OCI-LY3 (cell line): ENCODE measurements at regions not wholly inside any gene's neighbourhood (a gene's known extent, or its start where the extent isn't known, plus 50 kb on each side); places are given as distances from the start of the nearest gene placed in this dataset.

Experiments used
- H2AFZ ChIP-seq: fragments of 200-600, 300-600 bp; shearing (Covaris generic); 2 replicates; pipeline ENCODE4 v1.6.0; 2014; ENCODE audit warnings: antibody characterized with exemption, low read depth, low read length
- H3K27ac ChIP-seq: fragments of 200-600, 300-600 bp; sonication (generic); 2 replicates; pipeline ENCODE4 v1.5.1; 2014; ENCODE audit warnings: mild to moderate bottlenecking, low read length, moderate library complexity, mixed read lengths
- H3K27me3 ChIP-seq: fragments of 200-600, 300-600 bp; sonication (generic); 2 replicates; pipeline ENCODE4 v1.6.1; 2014; ENCODE audit warnings: low read depth, low read length, mixed read lengths
- H3K36me3 ChIP-seq: fragments of 200-600, 300-600 bp; sonication (generic); replicated peaks from 2 replicates; pipeline ENCODE3; 2014; ENCODE audit warnings: low read depth, low read length, mixed read lengths
- H3K4me1 ChIP-seq: fragments of 300-600, 200-600 bp; sonication (generic); 2 replicates; pipeline ENCODE4 v1.6.1; 2014; ENCODE audit warnings: low read length, mixed read lengths
- H3K4me2 ChIP-seq: fragments of 200-600, 300-600 bp; sonication (generic); 2 replicates; pipeline ENCODE4 v1.6.1; 2014; ENCODE audit warnings: low read length, mixed read lengths
- H3K4me3 ChIP-seq: fragments of 300-600, 200-600 bp; sonication (generic); 2 replicates; pipeline ENCODE4 v1.5.1; 2014; ENCODE audit warnings: antibody characterized with exemption, mild to moderate bottlenecking, low read length, moderate library complexity
- H3K79me2 ChIP-seq: fragments of 300-600, 200-600 bp; shearing (Covaris generic); 2 replicates; pipeline ENCODE4 v1.6.1; 2014; ENCODE audit warnings: mild to moderate bottlenecking, low read length, mixed read lengths
- H3K9ac ChIP-seq: fragments of 300-600, 200-600 bp; shearing (Covaris generic); 2 replicates; pipeline ENCODE4 v1.6.0; 2014; ENCODE audit warnings: mild to moderate bottlenecking, low read length, moderate library complexity
- H3K9me3 ChIP-seq: fragments of 200-600, 300-600 bp; shearing (Covaris generic); 2 replicates; pipeline ENCODE4 v1.6.1; 2014; ENCODE audit warnings: low read length, mixed read lengths; ENCODE audit not compliant: insufficient read depth
- H4K20me1 ChIP-seq: fragments of 200-600, 300-600 bp; sonication (generic); 2 replicates; pipeline ENCODE4 v1.6.1; 2016; ENCODE audit warnings: low read length, mixed read lengths; ENCODE audit not compliant: insufficient read depth
- EZH2phosphoT487 ChIP-seq: fragments of 200-600 bp; shearing (Covaris generic); IDR thresholded peaks from 2 replicates; pipeline ENCODE4 v1.6.1; 2018; ENCODE audit warnings: antibody characterized with exemption, mixed run types, low read depth
- TF ChIP-seq, protein P1 (sequence below): fragments of 200-600, 300-600 bp; sonication (generic); IDR thresholded peaks from 2 replicates; pipeline ENCODE4 v1.5.1; 2014; ENCODE audit warnings: antibody characterized with exemption, low read length, low read depth

DNA sequence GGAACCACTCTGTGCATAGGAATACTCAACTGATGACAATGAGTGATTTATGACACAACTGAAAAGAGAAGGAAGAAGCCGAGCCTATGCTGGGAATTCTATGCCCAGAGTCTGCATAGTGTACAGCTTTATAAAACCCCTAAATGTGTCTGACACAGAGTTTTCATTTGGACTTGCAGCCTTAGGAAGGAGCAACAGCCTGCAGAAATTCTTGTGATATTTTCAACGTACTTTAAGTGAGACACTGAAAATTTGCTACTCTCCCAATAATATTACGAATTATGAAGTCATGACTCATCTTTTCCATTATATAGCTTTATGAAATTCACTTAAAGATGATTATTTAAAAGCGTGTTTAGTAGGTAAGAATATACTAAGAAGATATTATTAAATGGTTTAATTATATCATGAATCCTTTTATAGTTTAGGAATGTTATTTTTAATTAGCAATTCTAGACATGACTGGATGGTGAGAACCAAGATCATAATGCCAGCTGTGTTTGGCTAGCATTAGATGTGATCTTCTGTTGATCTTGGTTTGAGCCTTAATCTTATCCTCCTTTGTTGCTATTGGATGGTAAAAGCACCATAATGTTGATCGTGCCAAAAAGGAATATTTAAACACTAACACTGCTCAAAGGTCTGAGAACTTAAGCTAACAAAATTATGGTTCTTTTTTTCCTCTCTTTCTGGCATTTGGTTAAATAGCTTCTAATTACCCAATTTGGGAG, 785.1 kb upstream of the ADGRL4 start:
- H3K9me3 ChIP-seq, result no peaks in the 10 kb centered on the region
- H3K9ac ChIP-seq, result no peak overlapping the region
- TF ChIP-seq EZH2phosphoT487, result no peak
- TF ChIP-seq, protein P1, sequence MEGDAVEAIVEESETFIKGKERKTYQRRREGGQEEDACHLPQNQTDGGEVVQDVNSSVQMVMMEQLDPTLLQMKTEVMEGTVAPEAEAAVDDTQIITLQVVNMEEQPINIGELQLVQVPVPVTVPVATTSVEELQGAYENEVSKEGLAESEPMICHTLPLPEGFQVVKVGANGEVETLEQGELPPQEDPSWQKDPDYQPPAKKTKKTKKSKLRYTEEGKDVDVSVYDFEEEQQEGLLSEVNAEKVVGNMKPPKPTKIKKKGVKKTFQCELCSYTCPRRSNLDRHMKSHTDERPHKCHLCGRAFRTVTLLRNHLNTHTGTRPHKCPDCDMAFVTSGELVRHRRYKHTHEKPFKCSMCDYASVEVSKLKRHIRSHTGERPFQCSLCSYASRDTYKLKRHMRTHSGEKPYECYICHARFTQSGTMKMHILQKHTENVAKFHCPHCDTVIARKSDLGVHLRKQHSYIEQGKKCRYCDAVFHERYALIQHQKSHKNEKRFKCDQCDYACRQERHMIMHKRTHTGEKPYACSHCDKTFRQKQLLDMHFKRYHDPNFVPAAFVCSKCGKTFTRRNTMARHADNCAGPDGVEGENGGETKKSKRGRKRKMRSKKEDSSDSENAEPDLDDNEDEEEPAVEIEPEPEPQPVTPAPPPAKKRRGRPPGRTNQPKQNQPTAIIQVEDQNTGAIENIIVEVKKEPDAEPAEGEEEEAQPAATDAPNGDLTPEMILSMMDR, result no peak
- H3K4me2 ChIP-seq, result no peak overlapping the region
- H3K27me3 ChIP-seq, result no peaks in the 10 kb centered on the region
- no peaks in the 10 kb centered on the region for H3K79me2 ChIP-seq
- no peaks in the 10 kb centered on the region for H4K20me1 ChIP-seq
- no peak overlapping the region for H2AFZ ChIP-seq
- no peak overlapping the region for H3K27ac ChIP-seq
- H3K4me3 ChIP-seq, result no peak overlapping the region
- peaks cover 2% of the 10 kb centered on the region for H3K4me1 ChIP-seq
- peaks cover under 1% of the 10 kb centered on the region for H3K36me3 ChIP-seq

DNA sequence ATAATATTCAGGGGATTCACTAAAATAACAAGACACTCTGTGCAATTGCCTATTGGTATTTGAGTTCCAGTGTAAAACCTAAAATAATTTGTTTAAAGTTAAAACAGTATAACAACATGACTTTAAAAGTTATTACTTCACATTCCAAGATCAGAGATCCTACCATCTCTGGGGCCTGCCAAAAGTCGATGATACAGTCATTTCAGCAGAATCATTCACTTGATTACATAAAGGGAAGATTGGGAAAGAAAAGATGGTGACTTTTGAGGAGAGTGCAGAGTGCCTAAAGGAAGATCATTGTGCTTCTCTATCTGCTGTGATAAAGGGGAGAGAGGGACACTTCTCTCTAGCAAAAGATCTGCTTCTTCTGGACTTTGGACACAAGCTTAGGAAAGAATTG, 784.4 kb upstream of the ADGRL4 start:
- H3K4me3 ChIP-seq, result no peak overlapping the region
- H3K79me2 ChIP-seq, result no peaks in the 10 kb centered on the region
- no peak overlapping the region for H2AFZ ChIP-seq
- peaks cover 2% of the 10 kb centered on the region for H3K36me3 ChIP-seq
- H3K27me3 ChIP-seq, result no peaks in the 10 kb centered on the region
- H3K27ac ChIP-seq, result no peak overlapping the region
- TF ChIP-seq, protein P1, result no peak
- no peak for TF ChIP-seq EZH2phosphoT487
- H3K9ac ChIP-seq, result no peak overlapping the region
- no peaks in the 10 kb centered on the region for H4K20me1 ChIP-seq
- H3K9me3 ChIP-seq, result no peaks in the 10 kb centered on the region
- H3K4me1 ChIP-seq, result peaks cover 9% of the 10 kb centered on the region
- H3K4me2 ChIP-seq, result no peak overlapping the region

DNA sequence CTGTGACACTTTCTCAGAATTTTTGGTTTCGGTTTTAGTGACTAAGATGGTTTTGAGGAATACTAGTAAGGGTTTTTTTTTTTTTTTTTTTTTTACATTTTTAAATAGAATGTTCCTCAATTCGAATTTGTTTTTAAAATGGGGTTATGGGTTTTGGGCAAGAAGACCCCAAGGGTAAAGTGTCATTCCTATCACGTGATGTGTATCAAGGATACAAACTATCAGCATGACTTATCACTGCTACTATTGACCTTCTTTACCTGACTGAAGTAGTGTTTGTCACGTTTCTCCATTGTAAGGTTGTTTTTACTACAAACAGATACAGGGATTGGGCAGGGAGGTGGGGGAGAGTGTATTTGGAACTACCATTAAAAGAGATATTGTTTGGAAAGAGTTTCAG, 781.1 kb upstream of the ADGRL4 start:
- H3K9me3 ChIP-seq, result no peaks in the 10 kb centered on the region
- peaks cover 2% of the 10 kb centered on the region for H3K36me3 ChIP-seq
- H3K4me1 ChIP-seq, result peaks cover 11% of the 10 kb centered on the region
- H3K27ac ChIP-seq, result no peak overlapping the region
- H4K20me1 ChIP-seq, result no peaks in the 10 kb centered on the region
- H3K4me2 ChIP-seq, result no peak overlapping the region
- H3K9ac ChIP-seq, result no peak overlapping the region
- no peak overlapping the region for H3K4me3 ChIP-seq
- TF ChIP-seq, protein P1, result no peak
- no peak for TF ChIP-seq EZH2phosphoT487
- no peaks in the 10 kb centered on the region for H3K27me3 ChIP-seq
- no peak overlapping the region for H2AFZ ChIP-seq
- no peaks in the 10 kb centered on the region for H3K79me2 ChIP-seq

DNA sequence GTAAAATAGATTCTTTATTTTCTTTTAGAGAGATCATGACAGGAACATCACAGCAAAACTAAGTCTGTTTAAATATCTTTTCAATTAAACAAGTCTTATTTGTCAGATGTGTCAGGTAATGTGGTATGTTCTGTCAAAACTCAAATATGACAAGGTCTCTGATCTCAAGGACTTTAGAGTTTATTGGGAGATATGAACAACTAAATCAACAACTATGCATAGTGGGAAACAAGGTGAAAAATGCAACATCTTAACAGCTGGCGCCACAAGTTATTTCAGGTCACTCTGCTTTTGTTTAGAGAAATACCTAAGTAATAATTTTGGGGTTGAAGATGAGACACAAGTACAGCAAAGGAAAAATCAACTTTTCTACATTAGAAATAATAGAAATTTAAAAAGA, 779.4 kb upstream of the ADGRL4 start:
- H2AFZ ChIP-seq, result no peak overlapping the region
- H3K9me3 ChIP-seq, result no peaks in the 10 kb centered on the region
- H3K4me2 ChIP-seq, result peak overlapping the region; percentile 26; the same call in 1 of the 2 replicates

More for the DNA sequence above, 779.4 kb upstream of the ADGRL4 start:
- Histone ChIP-seq H3K27ac (no peak overlapping the region), H3K4me3 (no peak overlapping the region), H4K20me1 (no peaks in the 10 kb centered on the region), H3K4me1 (peaks cover 11% of the 10 kb centered on the region), H3K9ac (no peak overlapping the region), H3K27me3 (no peaks in the 10 kb centered on the region), H3K36me3 (peaks cover 2% of the 10 kb centered on the region), H3K79me2 (no peaks in the 10 kb centered on the region)
- no peak for TF ChIP-seq EZH2phosphoT487
